SIG-M5 treated with dmso at 0.1 percent for 504 hours (cell line): ENCODE measurements at regions not wholly inside any gene's neighbourhood (a gene's known extent, or its start where the extent isn't known, plus 50 kb on each side); places are given as distances from the start of the nearest gene placed in this dataset.

Experiments
- DNase-seq: peaks from one replicate; lab custom pipeline; 2025; ENCODE audit not compliant: unreplicated experiment; lab: John Stamatoyannopoulos, UW

DNA sequence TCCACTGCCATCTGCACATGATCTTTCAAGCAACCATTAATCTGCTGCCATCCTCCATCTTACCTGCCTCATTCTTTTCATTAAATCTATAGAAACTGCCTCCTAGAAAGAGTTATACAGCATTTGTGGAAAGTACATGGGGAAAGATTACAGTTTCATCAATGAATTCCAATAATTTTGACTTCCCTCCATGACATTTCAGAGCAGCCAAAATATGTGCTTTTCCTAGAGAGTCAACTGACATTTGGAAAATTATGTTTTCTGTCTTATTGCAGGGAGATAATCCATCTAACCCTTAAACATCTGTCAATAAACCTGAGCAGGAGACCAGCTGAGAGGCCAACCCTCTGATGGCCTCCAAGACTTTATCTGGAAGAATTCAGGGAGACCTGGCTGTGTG is 147.0 kb upstream of the CDH5 start:
- DNase-seq = no peak

DNA sequence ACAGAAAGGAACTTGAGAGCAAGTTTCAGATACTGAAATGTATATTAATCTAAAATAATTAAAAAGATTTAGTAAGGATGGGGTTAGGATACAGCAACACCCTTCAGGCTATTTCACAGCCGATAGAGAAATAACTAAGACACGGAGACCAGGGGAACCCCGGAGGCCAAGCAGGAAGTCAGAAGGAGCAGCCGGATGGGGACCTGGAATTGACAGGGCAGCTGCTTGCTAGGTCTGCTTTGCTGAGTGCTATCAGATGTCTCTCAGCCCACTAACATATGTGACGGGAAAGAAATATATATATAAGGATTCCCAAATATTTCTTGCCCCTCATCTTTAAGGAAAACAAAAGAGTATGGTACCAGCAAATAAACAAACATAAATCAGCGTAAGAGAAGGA is 154.1 kb upstream of the CDH5 start:
- no peak for DNase-seq

DNA sequence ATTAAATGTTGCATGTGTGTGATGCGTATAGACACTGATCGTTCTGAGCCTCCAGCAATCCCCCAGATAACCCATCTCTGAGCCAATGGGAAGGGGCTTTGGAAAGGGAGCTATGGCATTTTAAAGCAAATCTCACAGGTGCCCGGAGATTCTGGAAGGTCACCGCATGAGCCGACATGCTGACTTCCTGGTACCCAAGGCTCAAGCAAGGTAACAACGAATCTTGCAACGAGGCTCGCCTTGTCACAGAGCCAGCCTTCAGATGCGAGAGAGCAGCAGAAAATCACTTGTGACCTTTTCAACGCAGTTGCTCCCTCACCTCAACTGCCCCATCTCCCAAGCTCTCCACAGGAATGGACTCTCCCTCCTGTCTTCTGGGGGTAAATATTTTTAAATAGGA is 154.8 kb upstream of the CDH5 start:
- no peak for DNase-seq

DNA sequence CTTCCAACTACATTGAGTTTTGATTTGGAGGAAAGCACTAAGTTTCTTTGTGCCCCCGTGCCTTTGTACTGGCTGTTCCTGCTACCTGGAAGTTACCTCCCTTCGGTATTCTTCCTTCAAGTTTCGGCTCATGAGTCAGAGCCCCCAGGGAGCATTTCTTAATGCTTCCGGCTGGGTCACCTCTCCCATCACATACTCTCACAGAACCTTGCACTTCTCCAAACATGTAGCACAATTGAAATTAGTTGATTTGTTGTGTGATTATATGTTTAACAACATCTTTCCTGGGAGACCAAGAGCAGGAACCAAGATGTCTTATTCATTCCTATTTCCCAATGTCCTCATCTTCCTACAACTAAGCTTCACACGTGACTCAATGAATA is 158.6 kb upstream of the CDH5 start:
- no peak for DNase-seq

DNA sequence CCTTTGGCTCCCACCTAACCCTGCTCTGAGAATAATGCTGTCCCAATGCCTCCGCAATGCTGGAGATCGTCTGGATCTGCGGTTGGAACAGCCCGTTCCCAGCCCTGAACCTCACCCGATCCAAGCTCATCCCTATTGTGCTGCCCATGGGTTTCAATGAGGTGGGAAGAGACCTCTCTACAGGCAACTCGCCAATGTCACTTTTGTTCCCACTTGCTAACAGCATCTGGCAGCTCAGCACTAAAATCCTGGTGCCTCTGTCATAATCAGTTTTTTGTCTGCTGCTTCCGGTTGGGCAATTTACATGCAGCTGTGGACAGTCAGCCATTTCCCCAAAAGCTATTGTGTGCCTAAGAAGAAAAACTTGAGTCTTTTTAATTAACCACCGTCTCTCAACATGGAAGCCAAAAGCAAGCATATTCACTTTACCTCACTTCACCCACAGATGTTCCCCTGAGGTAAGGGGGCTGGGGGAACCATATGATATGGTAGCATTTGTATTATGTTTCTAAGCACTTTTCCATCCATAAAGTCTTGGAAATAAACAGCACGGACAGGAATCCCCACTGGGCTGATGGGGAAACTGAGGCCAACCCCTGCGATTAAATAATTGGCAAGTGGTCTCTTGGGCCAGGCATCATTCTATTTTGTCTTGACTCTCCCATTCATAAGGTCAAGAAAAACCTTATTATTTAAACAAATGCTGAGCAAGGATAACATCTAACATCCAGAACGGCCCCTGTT is 159.2 kb upstream of the CDH5 start:
- DNase-seq = peak; percentile 87

DNA sequence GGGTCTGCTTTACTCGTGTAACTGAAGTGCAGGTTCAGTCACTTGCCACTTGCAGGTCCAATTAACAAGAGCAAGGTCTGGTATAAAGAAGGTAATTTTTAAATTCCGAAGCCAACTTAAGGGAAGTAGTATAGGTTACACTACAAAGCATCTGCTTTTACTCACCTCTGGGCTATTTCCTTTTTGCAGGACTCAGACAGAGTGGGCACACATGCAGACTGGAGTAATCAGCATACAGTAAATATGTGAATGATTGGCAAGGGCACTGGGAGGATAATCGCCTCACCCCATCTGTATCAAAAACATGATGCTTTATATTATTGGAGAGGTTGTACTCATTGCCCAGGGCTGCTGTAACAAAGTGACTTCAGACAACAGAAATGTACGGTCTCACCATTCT is 160.1 kb upstream of the CDH5 start:
- DNase-seq = no peak

DNA sequence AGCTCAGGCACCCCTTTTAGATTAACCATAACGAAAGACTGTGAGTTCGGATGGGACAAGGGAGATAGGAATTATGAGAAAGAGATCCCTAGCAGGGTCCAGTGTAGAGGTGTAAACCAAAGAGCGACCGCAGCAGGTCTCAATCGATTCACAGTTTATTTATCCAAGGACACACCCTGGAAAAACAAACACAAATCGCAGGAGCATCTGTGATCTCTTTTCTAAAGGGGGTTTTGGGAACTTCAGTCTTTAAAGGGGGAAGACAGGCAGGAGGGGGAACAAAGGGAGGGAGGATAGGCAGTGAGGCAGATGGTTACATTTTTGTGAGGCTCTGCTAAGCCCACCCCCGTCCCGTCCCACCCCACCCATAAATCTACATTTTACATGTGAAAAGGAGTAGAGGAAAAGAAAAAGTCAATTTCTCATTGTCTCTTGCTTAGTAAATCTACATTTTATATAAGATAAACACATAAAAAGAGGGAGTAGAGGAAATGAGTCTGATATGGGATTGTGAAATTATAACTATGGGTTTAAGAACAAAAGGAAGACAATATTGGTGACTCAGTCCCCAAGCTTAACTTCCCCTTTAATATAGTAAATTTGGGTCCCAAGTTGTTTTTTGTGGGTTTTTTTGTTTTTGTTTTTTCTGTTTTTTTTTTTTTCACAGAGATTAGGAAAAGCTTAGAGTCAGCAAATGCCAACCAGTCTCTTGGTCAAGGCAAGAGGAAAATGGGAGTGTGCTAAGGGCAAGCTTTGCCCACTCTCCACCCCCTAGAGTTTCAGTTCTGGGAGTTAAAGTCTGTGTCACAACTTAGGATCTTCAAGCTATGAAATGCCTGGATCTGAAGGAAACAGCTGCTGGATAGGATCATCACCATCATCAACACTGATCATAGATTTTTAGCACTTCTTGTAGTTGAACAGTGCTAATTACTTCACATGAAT is 160.9 kb upstream of the CDH5 start:
- peak; percentile 81 for DNase-seq

DNA sequence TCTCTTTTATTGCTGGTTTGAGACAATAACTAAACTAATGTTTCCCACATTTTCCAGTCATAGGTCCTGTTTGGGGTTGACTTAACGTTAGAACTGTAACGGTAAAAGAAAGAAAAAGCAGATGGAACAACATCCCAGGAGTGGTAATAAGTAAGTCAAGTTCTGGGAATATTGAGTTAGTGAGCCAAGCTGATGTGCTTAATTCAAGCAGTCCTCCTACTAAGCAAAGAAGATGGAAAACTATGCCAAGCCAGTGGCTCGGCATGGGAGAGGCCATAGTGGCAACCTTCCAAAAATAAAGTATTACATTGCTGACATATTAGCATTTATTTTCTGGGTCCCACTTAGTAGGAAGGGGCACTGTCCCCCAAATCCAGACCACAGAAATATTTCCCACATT is 161.7 kb upstream of the CDH5 start:
- DNase-seq = no peak

DNA sequence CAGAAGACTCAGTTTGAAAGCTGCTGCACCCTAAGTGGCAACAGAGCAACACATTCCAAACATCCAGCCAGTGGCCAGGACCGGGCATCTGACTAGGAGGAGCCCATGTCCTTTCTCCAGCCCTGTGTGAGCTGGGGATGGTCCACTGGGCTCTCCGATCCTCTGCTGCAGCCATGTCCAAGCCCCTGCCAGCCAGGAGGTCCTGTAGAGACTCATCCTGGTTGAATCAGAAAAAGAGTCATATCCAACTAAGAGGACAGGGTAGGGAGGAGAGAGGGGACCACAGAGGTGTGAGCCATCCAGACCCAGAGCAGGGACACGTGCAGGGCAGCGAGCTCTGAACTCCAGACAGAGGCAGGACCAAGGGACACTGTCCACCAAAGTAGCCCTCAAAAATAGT is 163.0 kb upstream of the CDH5 start:
- no peak for DNase-seq

DNA sequence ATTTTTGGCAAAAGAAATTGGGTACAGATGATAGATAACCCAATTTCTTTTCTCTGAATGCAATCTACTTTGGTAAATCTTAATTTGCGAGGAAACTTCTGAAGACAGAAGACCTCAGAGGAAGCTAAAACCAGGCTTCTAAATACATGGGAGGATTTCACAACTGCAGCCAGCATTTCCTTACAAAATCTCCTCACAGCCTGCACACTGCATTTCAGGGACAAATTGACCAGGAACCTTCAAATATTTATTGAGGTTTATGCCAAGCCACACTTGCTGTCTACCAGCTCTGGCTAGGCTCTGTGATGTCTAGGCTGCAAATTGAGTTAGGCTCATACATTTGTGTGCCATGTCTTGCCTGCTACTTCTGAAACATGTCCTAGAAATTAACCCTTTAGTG is 167.3 kb upstream of the CDH5 start:
- no peak for DNase-seq

DNA sequence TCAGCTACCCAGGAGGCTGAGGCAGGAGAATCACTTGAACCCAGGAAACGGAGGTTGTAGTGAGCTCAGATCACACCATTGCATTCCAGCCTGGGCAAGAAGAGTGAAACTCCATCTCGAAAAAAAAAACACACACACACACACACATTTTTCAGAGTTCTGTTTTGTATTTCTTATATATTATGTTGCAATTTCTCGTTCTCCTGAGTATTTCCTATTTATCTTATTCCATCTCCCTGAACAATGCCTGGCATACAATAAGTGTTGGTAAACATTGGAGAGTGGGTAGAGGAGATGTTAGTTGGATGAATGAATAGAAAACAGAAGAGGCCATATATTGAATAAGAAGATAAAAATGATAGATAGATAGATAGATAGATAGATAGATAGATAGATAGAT is 167.8 kb upstream of the CDH5 start:
- no peak for DNase-seq

DNA sequence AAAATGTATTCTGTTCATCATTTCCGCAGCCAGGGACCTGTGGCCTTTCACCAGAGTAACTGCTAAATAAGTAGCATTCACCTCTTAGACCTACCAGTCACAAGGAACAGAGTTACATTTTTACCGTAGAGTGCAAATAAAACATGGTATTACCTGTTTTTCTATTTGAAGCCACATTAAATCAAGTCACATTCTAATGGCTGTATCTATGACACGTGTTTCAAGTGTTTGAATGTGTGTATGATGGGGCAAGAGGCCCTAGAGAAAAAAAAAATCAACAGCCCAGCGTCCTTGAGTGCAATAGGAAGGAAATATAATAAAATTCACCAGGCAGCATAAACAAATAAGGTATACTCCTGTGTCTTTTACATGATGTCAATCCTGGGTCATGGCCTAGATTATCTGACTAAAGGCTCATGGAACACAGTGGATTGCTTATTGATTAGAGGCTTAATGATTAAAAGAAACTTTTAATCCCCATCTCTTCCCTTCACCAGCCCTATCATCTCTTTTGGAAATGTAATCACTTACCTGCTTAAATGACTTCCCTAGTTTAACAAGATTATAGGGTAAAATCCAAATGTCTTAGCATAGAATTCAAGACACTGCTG is 168.7 kb upstream of the CDH5 start:
- no peak for DNase-seq

DNA sequence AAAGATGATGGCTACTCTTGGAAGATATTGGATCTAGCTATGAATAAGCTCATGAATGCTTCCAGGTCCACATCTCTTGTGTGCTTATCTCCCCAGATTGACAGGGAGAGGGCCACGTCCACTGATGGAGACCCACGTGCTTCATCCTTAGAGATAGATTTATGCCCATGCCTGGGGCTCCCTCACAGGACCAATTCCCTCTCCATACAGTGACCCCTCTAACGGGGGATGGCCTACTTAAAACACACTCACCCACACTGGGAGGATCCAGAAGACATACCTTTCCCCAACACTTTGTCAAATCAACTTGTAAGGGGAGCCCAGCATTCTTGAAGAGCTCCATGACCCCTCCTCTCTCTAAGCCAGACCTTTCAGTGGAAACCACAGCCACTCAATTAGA is 169.7 kb upstream of the CDH5 start:
- no peak for DNase-seq

DNA sequence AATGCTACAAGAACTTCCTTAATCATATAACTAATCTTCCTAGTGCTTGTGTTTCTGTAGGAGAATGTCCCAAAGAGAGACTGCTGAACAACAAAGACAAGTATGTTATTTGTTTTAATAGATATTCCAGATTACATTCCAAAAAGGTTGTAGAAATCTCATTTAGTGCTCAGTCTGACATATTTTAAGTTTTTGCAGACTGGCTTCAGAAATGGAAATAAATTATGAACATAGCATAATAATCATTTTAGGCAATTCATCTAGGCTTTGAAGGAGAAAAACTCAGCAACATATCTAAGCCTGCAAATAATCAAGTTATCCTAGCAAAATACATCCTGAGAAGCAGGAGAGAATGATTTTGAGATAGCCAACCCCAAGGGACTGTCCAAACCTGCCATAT is 171.6 kb upstream of the CDH5 start:
- no peak for DNase-seq

DNA sequence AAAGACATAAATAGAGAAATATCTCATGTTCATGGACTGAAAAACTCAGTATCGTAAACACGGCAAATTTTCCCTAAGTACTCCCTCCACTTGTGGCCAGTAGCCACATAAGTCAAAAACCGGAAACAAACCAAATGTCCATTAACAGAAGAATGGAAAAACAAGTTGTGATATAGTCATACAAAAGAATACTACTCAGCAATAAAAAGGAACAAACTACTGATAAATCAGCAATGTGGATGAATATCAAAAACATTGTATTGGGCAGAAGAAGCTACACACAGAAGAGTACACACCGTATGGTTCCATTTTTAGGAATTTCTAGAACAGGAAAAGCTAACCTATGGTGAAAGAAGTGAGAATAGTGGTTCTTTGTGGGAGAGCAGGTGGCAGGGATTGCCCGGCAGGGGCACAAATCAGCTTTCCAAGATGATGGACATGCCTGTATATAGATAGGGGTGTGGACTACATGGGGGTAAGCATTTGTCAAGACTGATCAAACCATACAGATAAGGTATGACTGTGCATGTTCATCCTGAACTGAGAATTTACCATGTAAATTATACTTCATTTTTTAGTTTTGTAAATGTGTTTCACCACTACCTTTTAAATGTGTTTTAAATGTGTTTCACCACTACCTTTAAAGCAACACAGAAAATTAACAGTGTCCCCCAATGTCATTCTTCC is 172.8 kb upstream of the CDH5 start:
- DNase-seq = no peak

DNA sequence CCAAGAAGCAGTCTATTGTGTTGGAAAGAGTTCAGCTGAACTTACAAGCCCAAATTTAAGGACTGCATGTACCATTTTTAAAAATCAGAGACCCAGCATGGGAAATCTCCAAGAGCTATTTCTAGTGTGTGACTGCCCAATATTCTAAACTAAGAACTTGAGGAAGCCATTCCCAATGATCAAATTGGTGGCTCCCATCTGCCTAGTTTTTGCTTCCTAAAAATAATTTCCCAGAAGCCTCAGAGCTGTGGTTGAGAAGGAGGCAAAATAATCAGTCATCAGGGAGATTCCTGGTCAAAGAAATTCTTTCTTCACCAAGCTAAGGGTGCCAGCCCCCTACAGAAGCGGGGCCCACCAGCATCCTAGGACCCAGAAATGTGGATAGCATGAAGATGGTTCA is 176.1 kb upstream of the CDH5 start:
- DNase-seq = no peak

DNA sequence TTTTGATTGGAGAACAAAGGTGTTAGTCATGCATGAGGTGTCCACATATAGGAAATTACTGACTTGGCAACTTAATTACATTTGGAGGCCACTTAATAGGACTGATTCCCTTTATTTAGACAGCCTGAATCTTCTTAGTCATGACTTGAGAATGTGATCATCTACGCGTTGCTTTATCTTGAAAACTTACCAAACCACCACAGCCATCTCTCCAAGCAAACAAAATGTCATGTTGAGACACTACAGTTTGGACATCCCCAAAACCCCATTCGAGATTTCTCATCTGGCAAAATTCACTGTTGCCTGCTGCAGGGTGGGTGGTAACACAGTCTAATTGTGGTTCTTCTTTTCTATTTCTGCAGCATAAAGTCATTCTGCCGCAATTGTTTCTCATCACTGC is 176.5 kb upstream of the CDH5 start:
- DNase-seq = no peak

DNA sequence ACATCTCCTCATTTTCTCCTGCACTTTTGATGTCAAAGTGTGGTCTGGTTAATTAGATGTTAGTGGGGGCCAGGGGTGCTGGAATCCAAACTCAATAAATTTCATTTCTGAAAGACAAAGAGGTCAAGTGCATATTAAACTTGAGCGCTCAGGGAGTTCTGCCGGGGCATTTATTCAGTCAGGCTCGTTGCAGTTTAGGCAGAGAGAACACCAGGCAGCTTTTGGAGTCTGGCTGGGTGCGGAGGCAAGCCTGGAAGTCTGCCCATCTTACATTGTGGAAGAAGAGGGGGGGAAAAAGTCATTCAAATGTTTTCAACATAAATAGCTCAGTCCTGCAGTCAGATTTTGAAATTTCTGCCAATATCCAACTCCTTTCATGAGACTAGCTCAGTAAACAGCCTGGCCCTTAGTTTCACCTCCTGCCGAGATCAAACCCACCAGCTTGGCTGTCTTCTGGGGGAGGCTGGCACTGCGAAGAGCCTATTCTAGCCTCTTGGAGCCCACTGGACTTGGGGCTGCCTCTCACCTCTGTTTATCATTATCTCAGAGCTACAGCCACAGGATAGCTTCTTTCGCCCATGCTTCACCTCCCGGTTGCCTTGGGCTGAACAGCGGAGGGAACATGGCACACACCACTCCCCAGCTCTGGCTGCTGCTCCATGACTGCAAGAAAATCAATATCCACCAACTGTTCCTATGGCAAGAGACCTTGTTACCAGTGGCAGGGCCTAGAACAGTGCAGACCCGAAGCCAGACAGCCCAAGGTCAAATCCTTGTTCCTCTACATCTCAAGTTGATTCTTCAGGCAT is 177.4 kb upstream of the CDH5 start:
- DNase-seq = no peak

DNA sequence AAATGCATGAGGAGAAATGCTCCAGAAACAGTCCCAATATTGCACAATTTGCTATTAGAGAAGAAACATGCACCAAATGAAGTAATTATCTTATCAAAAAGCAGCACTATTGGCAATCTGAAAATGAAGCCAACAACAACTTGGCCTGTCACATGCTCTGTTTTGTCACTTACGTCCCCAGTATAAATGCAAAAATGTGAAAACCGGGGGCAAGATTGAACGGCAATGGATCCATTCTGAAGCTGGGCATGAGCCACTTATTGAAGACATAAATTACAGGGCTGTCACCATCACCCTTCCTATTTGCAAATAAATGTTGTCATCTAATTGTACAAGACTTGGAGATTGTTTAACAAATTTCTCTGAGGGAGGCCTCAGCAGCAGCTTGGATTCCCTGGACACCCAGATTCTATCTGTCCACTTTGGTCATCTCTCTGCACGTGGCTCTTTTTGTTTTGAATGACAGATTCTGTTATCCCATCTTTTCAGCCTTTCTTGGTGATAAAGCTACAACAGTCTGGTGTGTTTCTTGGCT is 180.2 kb upstream of the CDH5 start:
- no peak for DNase-seq

DNA sequence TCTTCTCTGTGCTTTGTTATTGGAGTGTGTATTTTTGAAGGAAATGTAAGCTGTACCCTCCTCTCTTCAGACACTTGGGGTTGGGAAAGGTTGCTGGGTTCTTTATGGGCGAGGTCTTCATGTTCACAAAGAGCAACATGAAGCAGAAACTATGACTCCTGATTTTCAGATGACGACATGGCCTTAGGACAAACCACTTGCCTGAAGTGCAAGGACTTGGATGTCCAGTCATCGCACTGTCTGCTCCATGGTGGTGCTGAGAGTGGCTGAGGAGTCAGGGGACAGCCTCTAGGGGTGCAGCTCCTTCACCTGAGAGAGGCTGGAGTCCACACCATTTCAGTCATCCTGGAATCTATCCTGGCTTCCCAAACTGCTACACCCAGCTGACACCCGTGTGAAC is 183.9 kb upstream of the CDH5 start:
- DNase-seq = no peak
